ENCODE measurements at regions not wholly inside any gene's neighbourhood (a gene's known extent, or its start where the extent isn't known, plus 50 kb on each side); places are given as distances from the start of the nearest gene placed in this dataset.

GRCh38 chr6:102986086-102986485, 1592.6 kb downstream of the GRIK2 start:
- TF ChIP-seq MAX (IDR thresholded peaks at IDR 0.05): no peak
- TF ChIP-seq CTCF (IDR thresholded peaks at IDR 0.05; ENCODE audit: low read depth, low read length, missing input control): no peak
- TF ChIP-seq ATF3 (IDR thresholded peaks at IDR 0.05): no peak
- no peak for TF ChIP-seq TAF1 (conservative IDR thresholded peaks at IDR 0.05)
- no peak for TF ChIP-seq JUND (IDR thresholded peaks at IDR 0.05)
- TF ChIP-seq YY1 (IDR thresholded peaks at IDR 0.05): no peak
- TF ChIP-seq REST (IDR thresholded peaks at IDR 0.05): no peak

Data from liver (tissue), 3 donors.